ENCODE measurements at regions not wholly inside any gene's neighbourhood (a gene's known extent, or its start where the extent isn't known, plus 50 kb on each side); places are given as distances from the start of the nearest gene placed in this dataset.

DNA sequence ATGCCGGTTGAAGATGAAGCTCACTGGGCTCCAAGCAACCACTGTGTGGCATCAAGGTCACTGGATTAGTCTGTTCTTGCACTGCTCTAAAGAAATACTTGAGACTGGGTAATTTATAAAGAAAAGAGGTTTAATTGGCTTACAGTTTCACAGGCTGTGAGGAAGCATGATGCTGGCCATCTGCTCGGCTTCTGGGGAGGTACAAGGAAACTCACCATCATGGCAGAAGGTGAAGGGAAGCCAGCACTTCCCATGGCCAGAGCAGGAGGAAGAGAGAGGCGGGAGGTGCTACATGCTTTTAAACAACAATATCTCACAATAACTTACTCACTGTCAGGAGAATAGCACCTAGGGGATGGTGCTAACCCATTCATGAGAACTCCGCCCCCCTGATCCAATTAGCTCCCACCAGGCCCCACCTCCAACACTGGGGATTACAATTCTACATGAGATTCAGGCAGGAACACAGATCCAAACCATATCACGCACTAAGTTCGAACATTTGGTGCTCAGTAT is 109.7 kb upstream of the MGAT5 start:
- H3K9me3 ChIP-seq = no peaks in the 10 kb centered on the region

DNA sequence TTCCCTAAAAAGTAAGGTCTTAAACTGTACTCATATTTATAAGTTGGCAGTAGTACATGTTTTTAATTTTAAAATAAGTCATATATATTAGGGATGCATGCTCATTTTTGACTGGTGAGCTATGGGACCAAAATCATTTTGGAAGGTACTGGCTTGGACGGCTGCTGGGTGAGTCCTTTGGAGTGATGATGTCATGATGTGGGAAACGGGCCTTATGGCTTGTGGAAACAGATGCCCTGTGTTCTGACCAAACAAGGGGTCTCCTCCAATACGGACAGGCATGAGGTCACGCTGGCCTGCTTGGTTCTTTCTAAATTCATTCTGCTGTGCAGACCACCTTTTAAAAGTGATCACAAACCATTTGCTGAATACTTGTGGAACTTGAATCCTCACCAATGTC is 109.2 kb upstream of the MGAT5 start:
- ChIA-PET CTCF (interaction anchor here (1.2 kb wide), 1 partner anchor 10 kb away, joined by 3 read pairs; no protein-coding TSS in a partner anchor), POLR2A (no interaction called here)
- Histone ChIP-seq H3K9me3 (no peaks in the 10 kb centered on the region), H3K79me2 (ENCODE audit: insufficient read depth) (peaks cover 9% of the 10 kb centered on the region), H2AFZ (ENCODE audit: low read depth) (no peak overlapping the region), H3F3A (replicated peaks; ENCODE audit: insufficient read depth) (no peaks in the 10 kb centered on the region), H3K4me1 (ENCODE audit: control insufficient read depth in 1 of 2, insufficient read depth in 2 of 2, low read depth in 1 of 2, low read length in 1 of 2) (peaks cover 14 to 36% of the 10 kb centered on the region in 2 experiments; a peak in 3 of 4 replicates), H3K27ac (ENCODE audit: low read depth in 2 of 2, low read length in 1 of 2) (no peak overlapping the region), H3K9ac (no peak overlapping the region), H4K20me1 (ENCODE audit: insufficient read depth) (no peaks in the 10 kb centered on the region), H3K27me3 (ENCODE audit: insufficient read depth) (no peaks in the 10 kb centered on the region), H3K4me2 (no peak overlapping the region), H3K4me3 (ENCODE audit: low read depth in 2 of 2, low read length in 1 of 2) (no peak overlapping the region), H3K9me2 (no peaks in the 10 kb centered on the region), H3K36me3 (replicated peaks in 1 of 2; ENCODE audit: control insufficient read depth in 1 of 2, insufficient read depth in 2 of 2, low read length in 1 of 2) (no peaks in the 10 kb centered on the region)
- WGBS (ENCODE audit: low lambda C conversion rate) = 87% methylated on average over 4 of the region's 4 CpGs
- DNase-seq = no peak
- no peak for TF ChIP-seq JUND (IDR thresholded peaks at IDR 0.05)
- no peak for TF ChIP-seq FOXM1 (IDR thresholded peaks at IDR 0.05; ENCODE audit: low read depth)
- no peak for TF ChIP-seq ELF1 (IDR thresholded peaks at IDR 0.05)
- TF ChIP-seq TCF12 (IDR thresholded peaks at IDR 0.05) = no peak
- TF ChIP-seq NFIC (IDR thresholded peaks at IDR 0.05; ENCODE audit: borderline replicate concordance) = no peak
- no peak for TF ChIP-seq NRF1 (IDR thresholded peaks at IDR 0.05; ENCODE audit: low read depth, low read length)
- TF ChIP-seq CHD2 (IDR thresholded peaks at IDR 0.05; ENCODE audit: low read length, partially characterized antibody) = no peak
- no peak for TF ChIP-seq POLR2AphosphoS5 (IDR thresholded peaks at IDR 0.05; ENCODE audit: low read depth, low read length)
- TF ChIP-seq EP300 (IDR thresholded peaks at IDR 0.05; ENCODE audit: borderline replicate concordance in 1 of 2, low read depth in 1 of 2, low read length in 1 of 2) = no peak
- TF ChIP-seq SIN3A (IDR thresholded peaks at IDR 0.05; ENCODE audit: borderline replicate concordance, low read depth, low read length) = no peak
- TF ChIP-seq EZH2phosphoT487 (IDR thresholded peaks at IDR 0.05; ENCODE audit: borderline replicate concordance, low read depth) = no peak
- TF ChIP-seq FOXJ3 (CRISPR knock-in tag; IDR thresholded peaks at IDR 0.05) = no peak
- no peak for TF ChIP-seq TEAD4 (IDR thresholded peaks at IDR 0.05; ENCODE audit: borderline replicate concordance, insufficient read depth)
- no peak for TF ChIP-seq RFX5 (IDR thresholded peaks at IDR 0.05; ENCODE audit: low read length)
- TF ChIP-seq, protein P1, sequence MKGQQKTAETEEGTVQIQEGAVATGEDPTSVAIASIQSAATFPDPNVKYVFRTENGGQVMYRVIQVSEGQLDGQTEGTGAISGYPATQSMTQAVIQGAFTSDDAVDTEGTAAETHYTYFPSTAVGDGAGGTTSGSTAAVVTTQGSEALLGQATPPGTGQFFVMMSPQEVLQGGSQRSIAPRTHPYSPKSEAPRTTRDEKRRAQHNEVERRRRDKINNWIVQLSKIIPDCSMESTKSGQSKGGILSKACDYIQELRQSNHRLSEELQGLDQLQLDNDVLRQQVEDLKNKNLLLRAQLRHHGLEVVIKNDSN (IDR thresholded peaks at IDR 0.05; ENCODE audit: borderline replicate concordance, low read depth) = no peak

More for the DNA sequence above, 109.7 kb upstream of the MGAT5 start:
- Histone ChIP-seq H3K27me3 (ENCODE audit: insufficient read depth) (no peaks in the 10 kb centered on the region), H4K20me1 (ENCODE audit: insufficient read depth) (no peaks in the 10 kb centered on the region), H3K9me2 (no peaks in the 10 kb centered on the region), H3F3A (replicated peaks; ENCODE audit: insufficient read depth) (no peaks in the 10 kb centered on the region), H3K4me1 (ENCODE audit: control insufficient read depth in 1 of 2, insufficient read depth in 2 of 2, low read depth in 1 of 2, low read length in 1 of 2) (peaks cover 14 to 36% of the 10 kb centered on the region in 2 experiments; a peak in 3 of 4 replicates), H3K36me3 (replicated peaks in 1 of 2; ENCODE audit: control insufficient read depth in 1 of 2, insufficient read depth in 2 of 2, low read length in 1 of 2) (no peaks in the 10 kb centered on the region), H3K9ac (no peak overlapping the region), H3K4me2 (no peak overlapping the region), H3K27ac (ENCODE audit: low read depth in 2 of 2, low read length in 1 of 2) (no peak overlapping the region), H3K4me3 (ENCODE audit: low read depth in 2 of 2, low read length in 1 of 2) (no peak overlapping the region), H2AFZ (ENCODE audit: low read depth) (no peak overlapping the region), H3K79me2 (ENCODE audit: insufficient read depth) (peaks cover 14% of the 10 kb centered on the region)
- ChIA-PET CTCF (interaction anchor here (0.6 to 1.2 kb wide), 3 partner anchors 10 to 102 kb away, joined by 3 read pairs; no protein-coding TSS in a partner anchor), POLR2A (no interaction called here)
- DNase-seq = no peak
- TF ChIP-seq MXI1 (IDR thresholded peaks at IDR 0.05; ENCODE audit: low read depth, low read length) (no peak), RCOR1 (IDR thresholded peaks at IDR 0.05; ENCODE audit: low read length) (no peak), NFIC (IDR thresholded peaks at IDR 0.05; ENCODE audit: borderline replicate concordance) (no peak), GATA2 (CRISPR knock-in tag; IDR thresholded peaks at IDR 0.05) (no peak), FOSL2 (IDR thresholded peaks at IDR 0.05; ENCODE audit: borderline replicate concordance, low read depth) (no peak), TEAD4 (IDR thresholded peaks at IDR 0.05; ENCODE audit: borderline replicate concordance, insufficient read depth) (no peak), RAD21 (IDR thresholded peaks at IDR 0.05; ENCODE audit: low read length) (no peak), POLR2AphosphoS5 (IDR thresholded peaks at IDR 0.05; ENCODE audit: low read depth, low read length) (no peak), GABPA (IDR thresholded peaks at IDR 0.05; ENCODE audit: low read depth) (no peak), MEF2A (IDR thresholded peaks at IDR 0.05; ENCODE audit: borderline replicate concordance, low read depth) (no peak), FOXJ3 (CRISPR knock-in tag; IDR thresholded peaks at IDR 0.05) (no peak), YY1 (IDR thresholded peaks at IDR 0.05; ENCODE audit: low read depth) (no peak), JUND (IDR thresholded peaks at IDR 0.05) (no peak)
- TF ChIP-seq, protein P2, sequence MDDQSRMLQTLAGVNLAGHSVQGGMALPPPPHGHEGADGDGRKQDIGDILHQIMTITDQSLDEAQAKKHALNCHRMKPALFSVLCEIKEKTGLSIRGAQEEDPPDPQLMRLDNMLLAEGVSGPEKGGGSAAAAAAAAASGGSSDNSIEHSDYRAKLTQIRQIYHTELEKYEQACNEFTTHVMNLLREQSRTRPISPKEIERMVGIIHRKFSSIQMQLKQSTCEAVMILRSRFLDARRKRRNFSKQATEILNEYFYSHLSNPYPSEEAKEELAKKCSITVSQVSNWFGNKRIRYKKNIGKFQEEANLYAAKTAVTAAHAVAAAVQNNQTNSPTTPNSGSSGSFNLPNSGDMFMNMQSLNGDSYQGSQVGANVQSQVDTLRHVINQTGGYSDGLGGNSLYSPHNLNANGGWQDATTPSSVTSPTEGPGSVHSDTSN (IDR thresholded peaks at IDR 0.05) = no peak
- TF ChIP-seq, protein P3, sequence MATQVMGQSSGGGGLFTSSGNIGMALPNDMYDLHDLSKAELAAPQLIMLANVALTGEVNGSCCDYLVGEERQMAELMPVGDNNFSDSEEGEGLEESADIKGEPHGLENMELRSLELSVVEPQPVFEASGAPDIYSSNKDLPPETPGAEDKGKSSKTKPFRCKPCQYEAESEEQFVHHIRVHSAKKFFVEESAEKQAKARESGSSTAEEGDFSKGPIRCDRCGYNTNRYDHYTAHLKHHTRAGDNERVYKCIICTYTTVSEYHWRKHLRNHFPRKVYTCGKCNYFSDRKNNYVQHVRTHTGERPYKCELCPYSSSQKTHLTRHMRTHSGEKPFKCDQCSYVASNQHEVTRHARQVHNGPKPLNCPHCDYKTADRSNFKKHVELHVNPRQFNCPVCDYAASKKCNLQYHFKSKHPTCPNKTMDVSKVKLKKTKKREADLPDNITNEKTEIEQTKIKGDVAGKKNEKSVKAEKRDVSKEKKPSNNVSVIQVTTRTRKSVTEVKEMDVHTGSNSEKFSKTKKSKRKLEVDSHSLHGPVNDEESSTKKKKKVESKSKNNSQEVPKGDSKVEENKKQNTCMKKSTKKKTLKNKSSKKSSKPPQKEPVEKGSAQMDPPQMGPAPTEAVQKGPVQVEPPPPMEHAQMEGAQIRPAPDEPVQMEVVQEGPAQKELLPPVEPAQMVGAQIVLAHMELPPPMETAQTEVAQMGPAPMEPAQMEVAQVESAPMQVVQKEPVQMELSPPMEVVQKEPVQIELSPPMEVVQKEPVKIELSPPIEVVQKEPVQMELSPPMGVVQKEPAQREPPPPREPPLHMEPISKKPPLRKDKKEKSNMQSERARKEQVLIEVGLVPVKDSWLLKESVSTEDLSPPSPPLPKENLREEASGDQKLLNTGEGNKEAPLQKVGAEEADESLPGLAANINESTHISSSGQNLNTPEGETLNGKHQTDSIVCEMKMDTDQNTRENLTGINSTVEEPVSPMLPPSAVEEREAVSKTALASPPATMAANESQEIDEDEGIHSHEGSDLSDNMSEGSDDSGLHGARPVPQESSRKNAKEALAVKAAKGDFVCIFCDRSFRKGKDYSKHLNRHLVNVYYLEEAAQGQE (IDR thresholded peaks at IDR 0.05; ENCODE audit: low read depth, low read length) = no peak
- TF ChIP-seq, protein P4, sequence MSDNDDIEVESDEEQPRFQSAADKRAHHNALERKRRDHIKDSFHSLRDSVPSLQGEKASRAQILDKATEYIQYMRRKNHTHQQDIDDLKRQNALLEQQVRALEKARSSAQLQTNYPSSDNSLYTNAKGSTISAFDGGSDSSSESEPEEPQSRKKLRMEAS (IDR thresholded peaks at IDR 0.05; ENCODE audit: low read depth) = no peak
- 94% methylated on average over 6 of the region's 6 CpGs for WGBS (ENCODE audit: low lambda C conversion rate)
